Natural killer cell (primary cell): ENCODE measurements at regions not wholly inside any gene's neighbourhood (a gene's known extent, or its start where the extent isn't known, plus 50 kb on each side); places are given as distances from the start of the nearest gene placed in this dataset.

ENCODE experiments used
- ATAC-seq, 3 donors: fragments of 150-1000 bp in 2 of 3; fragments of 200-7000 bp in 1 of 3; cut with Tn5 transposase; 1 replicate in 1 of 3; 2 replicates in 2 of 3; pipeline ENCODE4 v1.10.0; 2021; ENCODE audit warnings: mild to moderate bottlenecking in 2 of 3, moderate library complexity in 2 of 3
- DNase-seq, 2 donors: peaks; one replicate each; pipeline versions ENCODE4 v3.0.0 to v3.0.0-alpha.2; 2013 to 2021; ENCODE audit warnings: mixed read lengths in 1 of 2
- H3K27ac ChIP-seq: one replicate; pipeline ENCODE4 v1.5.1; 2013; ENCODE audit warnings: mild to moderate bottlenecking, low read length
- H3K27me3 ChIP-seq: one replicate; pipeline ENCODE4 v1.6.1; 2013; ENCODE audit warnings: low read length; ENCODE audit not compliant: control insufficient read depth, insufficient read depth
- H3K36me3 ChIP-seq: one replicate; pipeline ENCODE4 v1.6.1; 2013; ENCODE audit warnings: low read length; ENCODE audit not compliant: control insufficient read depth, insufficient read depth
- H3K4me1 ChIP-seq: one replicate; pipeline ENCODE4 v1.6.1; 2013; ENCODE audit warnings: low read length; ENCODE audit not compliant: control insufficient read depth, insufficient read depth
- H3K4me3 ChIP-seq: one replicate; pipeline ENCODE4 v1.5.1; 2013; ENCODE audit warnings: low read length
- H3K9me3 ChIP-seq: one replicate; pipeline ENCODE4 v1.6.1; 2013; ENCODE audit warnings: low read length; ENCODE audit not compliant: control insufficient read depth, insufficient read depth
- H3K27ac Mint-ChIP-seq, 2 donors: one replicate each; pipeline ENCODE4 v1.8.0; 2022; ENCODE audit warnings: mild to moderate bottlenecking in 2 of 2, mixed read lengths in 2 of 2, moderate library complexity in 1 of 2
- H3K27me3 Mint-ChIP-seq, 2 donors: one replicate each; pipeline ENCODE4 v1.8.0; 2022; ENCODE audit warnings: low read depth in 2 of 2, mixed read lengths in 2 of 2
- H3K36me3 Mint-ChIP-seq: one replicate; pipeline ENCODE4 v1.8.0; 2022; ENCODE audit warnings: mixed read lengths
- H3K4me1 Mint-ChIP-seq, 2 donors: one replicate each; pipeline ENCODE4 v1.8.0; 2022; ENCODE audit warnings: mixed read lengths in 2 of 2
- H3K4me3 Mint-ChIP-seq: one replicate; pipeline ENCODE4 v1.8.0; 2022; ENCODE audit warnings: mild to moderate bottlenecking, moderate library complexity, mixed read lengths
- H3K9me3 Mint-ChIP-seq, 2 donors: one replicate each; pipeline ENCODE4 v1.8.0; 2022; ENCODE audit warnings: mixed read lengths in 2 of 2
- CTCF ChIP-seq: fragments of 200-600 bp; IDR thresholded peaks from one replicate; pipeline ENCODE4 v1.8.0; 2022; ENCODE audit warnings: antibody characterized with exemption
- WGBS: methylation state at CpG from one replicate; pipeline ENCODE4 v1.1.7; 2013; ENCODE audit warnings: missing lambda C conversion rate; ENCODE audit not compliant: insufficient coverage; 5-methylcytosine and 5-hydroxymethylcytosine counted together
- intact Hi-C: fragments of 100-400 bp; cut with micrococcal nuclease; formaldehyde crosslinking; loops from one replicate; pipeline ENCODE4 v1.14.2; 2022

GRCh38 chr4:3388471-3389232 is 53.1 kb upstream of the HGFAC start:
- intact Hi-C loops, result no loop called here
- H3K4me1 ChIP-seq, result peaks cover 46% of the 10 kb centered on the region
- no peaks in the 10 kb centered on the region for H3K27me3 ChIP-seq
- H3K9me3 ChIP-seq, result no peaks in the 10 kb centered on the region
- no peak overlapping the region for H3K4me3 ChIP-seq
- H3K27ac Mint-ChIP-seq, result peak overlapping the region in 1 of 2 donors; percentile 77
- H3K4me1 Mint-ChIP-seq, result peaks cover 19 to 36% of the 10 kb centered on the region in 2 donors
- TF ChIP-seq CTCF, result no peak
- H3K36me3 ChIP-seq, result no peaks in the 10 kb centered on the region
- peak overlapping the region; percentile 61 for H3K27ac ChIP-seq
- ATAC-seq (peak; percentile 16 to 45 (median 44)), DNase-seq (peak in 1 of 2 donors; percentile 20)
- H3K4me3 Mint-ChIP-seq, result peak overlapping the region; percentile 54
- peaks cover 6 to 16% of the 10 kb centered on the region in 2 donors for H3K27me3 Mint-ChIP-seq
- H3K9me3 Mint-ChIP-seq, result no peaks in the 10 kb centered on the region
- H3K36me3 Mint-ChIP-seq, result no peaks in the 10 kb centered on the region
- WGBS, result 23% methylated on average over 15 of the region's 16 CpGs

GRCh38 chr4:3389233-3390215 is 52.2 kb upstream of the HGFAC start:
- Mint-ChIP-seq H3K4me3 (peak overlapping the region; percentile 54), H3K4me1 (peaks cover 19 to 36% of the 10 kb centered on the region in 2 donors), H3K36me3 (no peaks in the 10 kb centered on the region), H3K9me3 (no peaks in the 10 kb centered on the region), H3K27ac (peak overlapping the region in 1 of 2 donors; percentile 77), H3K27me3 (peaks cover 6 to 16% of the 10 kb centered on the region in 2 donors)
- DNase-seq (no peak), ATAC-seq (no peak)
- no peaks in the 10 kb centered on the region for H3K27me3 ChIP-seq
- peaks cover 46% of the 10 kb centered on the region for H3K4me1 ChIP-seq
- H3K36me3 ChIP-seq, result no peaks in the 10 kb centered on the region
- TF ChIP-seq CTCF, result no peak
- no peaks in the 10 kb centered on the region for H3K9me3 ChIP-seq
- WGBS, result 80% methylated on average over 32 of the region's 32 CpGs
- no peak overlapping the region for H3K4me3 ChIP-seq
- peak overlapping the region; percentile 46 for H3K27ac ChIP-seq
- intact Hi-C loops, result no loop called here

GRCh38 chr4:3390288-3390811 is 51.4 kb upstream of the HGFAC start:
- Mint-ChIP-seq H3K27ac (peak overlapping the region in 1 of 2 donors; percentile 77), H3K36me3 (no peaks in the 10 kb centered on the region), H3K27me3 (peaks cover 6 to 16% of the 10 kb centered on the region in 2 donors), H3K4me1 (peaks cover 16 to 33% of the 10 kb centered on the region in 2 donors), H3K4me3 (no peak overlapping the region), H3K9me3 (no peaks in the 10 kb centered on the region)
- 96% methylated on average over 23 of the region's 24 CpGs for WGBS
- no peak overlapping the region for H3K4me3 ChIP-seq
- H3K4me1 ChIP-seq, result peaks cover 38% of the 10 kb centered on the region
- ATAC-seq, result no peak
- intact Hi-C loops, result no loop called here
- no peaks in the 10 kb centered on the region for H3K27me3 ChIP-seq
- no peak for DNase-seq
- no peak for TF ChIP-seq CTCF
- H3K27ac ChIP-seq, result no peak overlapping the region
- H3K36me3 ChIP-seq, result no peaks in the 10 kb centered on the region
- H3K9me3 ChIP-seq, result no peaks in the 10 kb centered on the region
